NOMO-1 (cell line): ENCODE measurements at regions not wholly inside any gene's neighbourhood (a gene's known extent, or its start where the extent isn't known, plus 50 kb on each side); places are given as distances from the start of the nearest gene placed in this dataset.
"Not testable (repeated sequence)": the region's sequence is repeated elsewhere in the genome, so short reads cannot be mapped to it uniquely, and the experiment has no call there.

Experiments used
- DNase-seq, 2 experiments: peaks; one replicate each; lab custom pipeline; 2025; ENCODE audit not compliant: unreplicated experiment in 2 of 2; lab: John Stamatoyannopoulos, UW

GRCh38 chr10:16231176-16231575, 205.6 kb upstream of the PTER start:
- no peak for DNase-seq

DNA sequence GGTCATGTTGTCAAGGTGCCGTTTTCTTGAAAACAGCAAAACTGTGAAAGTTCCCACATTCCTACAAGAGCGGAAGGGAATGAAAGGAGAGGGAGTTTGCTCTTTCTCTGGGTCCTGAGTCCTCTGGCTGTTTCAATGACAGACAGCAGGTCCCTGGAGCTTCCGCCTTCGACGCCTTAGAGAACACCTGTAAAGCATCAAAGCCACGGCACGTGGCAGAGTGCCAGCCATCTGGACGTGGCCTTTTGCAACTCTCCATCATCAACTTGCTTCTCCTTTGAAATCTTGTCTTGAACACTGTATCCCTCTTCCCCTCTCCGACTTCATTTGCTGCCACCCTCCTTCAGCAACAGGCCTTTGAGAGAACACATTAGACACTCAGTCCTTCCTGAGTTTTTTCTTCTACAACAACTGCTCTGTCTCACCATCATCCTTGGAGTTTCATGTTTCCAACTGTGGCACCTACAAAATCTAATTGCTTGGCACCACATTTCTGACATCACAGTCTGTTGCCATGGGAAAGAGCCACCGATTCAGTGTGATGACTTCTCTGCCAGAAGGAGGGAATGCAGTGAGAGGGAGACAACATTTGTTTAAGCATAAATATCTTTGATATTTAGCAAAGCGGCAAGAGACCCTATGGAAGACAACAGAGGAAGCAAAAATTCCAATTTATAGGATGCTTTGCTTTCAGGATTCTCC, 204.9 kb upstream of the PTER start:
- DNase-seq = no peak

- DNase-seq = no peak
These were observed 204.4 kb upstream of the PTER start for GRCh38 chr10:16232441-16232840.

DNA sequence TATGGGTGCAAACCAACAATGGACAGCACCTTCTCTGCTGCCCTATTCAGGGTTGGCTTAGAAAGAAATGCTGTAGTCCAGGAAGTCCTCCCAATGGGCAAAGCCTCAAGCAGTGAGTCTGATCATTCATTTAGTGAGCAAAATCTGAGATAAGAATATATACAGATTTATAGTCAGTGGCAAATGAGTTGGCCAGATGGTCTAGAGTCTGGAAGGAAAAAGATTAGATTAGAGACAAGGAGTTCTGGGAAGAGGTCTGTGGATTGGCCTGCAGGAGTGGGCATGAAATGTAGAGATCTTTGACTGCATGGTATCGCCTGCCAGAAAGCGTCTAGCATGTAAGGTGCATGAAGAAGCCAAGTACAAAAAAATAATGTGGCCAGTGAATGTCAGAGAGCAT, 201.9 kb upstream of the PTER start:
- DNase-seq = no peak

GRCh38 chr10:16242446-16242845, 194.4 kb upstream of the PTER start:
- DNase-seq = no peak

DNA sequence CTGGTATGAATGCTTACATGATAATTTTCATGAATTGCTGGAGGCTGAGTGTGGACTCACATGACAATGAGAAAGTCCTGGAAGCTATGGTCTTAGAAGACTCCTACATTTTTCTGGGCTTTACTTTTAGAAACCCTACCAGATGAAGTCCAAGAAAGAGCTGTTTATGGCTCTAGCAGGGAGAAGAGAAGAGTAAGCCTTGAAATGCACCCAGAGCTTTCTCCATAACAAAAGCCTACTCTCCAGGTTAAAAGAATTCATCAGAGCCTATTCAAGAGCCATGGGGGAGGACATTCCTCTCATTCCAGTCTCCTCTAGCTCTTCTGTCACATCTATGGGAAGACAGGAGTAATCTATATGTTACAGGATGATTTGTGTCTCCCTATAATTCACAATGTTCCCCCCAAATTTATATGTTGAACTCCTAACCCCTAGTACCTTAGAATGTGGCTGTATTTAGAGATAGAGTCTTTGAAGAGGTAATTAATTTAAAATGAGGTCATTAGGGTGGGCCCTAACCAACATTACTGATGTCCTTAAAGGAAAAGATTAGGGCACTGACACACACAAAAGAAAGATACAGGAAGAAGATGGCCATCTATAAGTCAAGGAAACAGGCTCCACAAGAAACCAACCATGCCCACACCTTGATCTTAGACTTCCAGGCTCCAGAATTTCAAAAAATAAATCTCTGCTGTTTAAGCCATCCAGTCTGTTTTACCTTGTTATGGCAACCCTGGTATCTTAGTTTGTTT, 193.8 kb upstream of the PTER start:
- no peak for DNase-seq

DNA sequence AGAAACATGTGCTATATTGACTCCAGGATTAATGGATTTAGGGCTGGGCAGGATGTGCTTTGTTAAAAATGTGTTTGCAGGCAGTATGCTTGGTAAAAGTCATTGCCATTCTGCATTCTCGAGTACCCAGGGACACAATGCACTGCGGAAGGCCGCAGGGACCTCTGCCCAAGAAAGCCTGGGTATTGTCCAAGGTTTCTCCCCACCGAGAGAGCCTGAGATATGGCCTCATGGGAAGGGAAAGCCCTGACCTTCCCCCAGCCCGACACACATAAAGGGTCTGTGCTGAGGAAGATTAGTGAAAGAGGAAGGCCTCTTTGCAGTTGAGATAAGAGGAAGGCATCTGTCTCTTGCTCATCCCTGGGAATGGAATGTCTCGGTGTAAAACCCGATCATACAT, 186.7 kb upstream of the PTER start:
- not testable (repeated sequence) for DNase-seq

DNA sequence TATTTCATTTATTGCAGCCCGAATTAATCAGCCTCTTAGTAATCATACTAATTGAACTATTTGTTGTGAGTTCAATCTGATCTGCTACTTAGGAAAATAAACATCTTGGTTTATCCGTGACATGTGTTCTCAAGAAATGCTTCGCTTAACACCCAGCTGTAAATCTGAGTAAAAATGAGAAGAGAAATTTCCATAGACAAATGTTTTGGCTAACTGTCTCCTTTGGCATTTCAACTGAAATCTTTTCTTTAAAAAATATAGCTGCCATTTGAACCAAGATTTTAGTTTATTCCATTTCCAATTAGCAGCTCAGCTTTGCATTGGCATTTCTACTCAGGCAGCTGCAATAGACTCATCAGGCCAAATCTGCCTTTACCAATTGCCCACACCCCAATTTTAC, 180.5 kb upstream of the PTER start:
- DNase-seq = no peak

DNA sequence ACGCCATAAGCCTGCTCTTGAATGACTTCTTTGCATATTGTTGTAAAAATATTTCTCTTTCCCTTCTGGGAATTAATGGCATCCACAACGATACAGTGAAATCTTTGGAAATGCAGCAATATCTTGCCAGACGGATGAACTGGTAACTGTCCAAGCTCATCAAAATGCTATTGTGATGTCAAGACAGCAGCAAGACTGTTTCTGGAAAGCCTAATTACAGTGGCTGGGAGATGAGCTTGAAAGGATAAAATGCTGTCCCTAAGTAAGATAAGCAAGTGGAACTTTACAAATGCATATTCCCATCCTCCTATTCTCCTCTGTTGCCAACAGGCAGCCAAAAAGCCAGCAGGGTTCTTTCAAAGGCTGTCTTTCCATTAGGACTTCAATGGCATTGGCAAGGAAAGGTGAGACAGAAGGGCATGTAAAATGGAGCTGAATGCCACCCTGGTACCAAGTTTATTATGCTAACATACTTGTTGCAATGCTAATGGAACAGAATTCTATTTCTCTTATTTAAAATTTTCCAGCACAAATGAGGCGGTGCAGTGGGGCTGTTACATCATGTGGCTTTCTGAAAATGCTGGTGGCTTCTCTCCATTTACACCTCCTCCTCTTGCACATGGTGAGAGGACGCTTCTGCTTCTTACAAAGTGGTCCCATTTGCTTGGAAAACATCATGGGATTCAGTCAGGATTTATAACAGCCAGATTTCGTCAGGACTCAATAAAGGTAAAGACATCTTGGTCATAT, 178.3 kb upstream of the PTER start:
- DNase-seq = no peak

- DNase-seq = no peak
These were observed 177.1 kb upstream of the PTER start for GRCh38 chr10:16259726-16260125.

GRCh38 chr10:16260388-16260787, 176.4 kb upstream of the PTER start:
- no peak for DNase-seq

DNA sequence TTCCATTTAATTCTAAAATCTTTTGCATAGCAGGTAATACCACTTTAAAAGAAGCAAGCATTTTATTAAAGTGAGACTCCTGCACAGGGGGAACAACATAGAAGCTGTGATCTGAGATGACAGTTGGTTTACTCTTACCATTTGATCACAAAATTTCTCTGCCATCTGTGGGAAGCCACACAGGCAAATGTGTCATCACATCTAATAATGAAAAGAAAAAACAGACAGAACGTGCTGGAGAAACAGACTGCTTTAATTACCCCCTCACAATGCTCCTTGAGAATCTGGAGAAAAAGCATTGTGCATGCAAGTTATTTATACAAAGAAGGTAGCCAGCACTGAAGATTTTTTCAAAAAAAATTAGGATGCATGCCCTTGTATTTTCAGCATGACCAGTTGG, 165.2 kb upstream of the PTER start:
- no peak for DNase-seq

DNA sequence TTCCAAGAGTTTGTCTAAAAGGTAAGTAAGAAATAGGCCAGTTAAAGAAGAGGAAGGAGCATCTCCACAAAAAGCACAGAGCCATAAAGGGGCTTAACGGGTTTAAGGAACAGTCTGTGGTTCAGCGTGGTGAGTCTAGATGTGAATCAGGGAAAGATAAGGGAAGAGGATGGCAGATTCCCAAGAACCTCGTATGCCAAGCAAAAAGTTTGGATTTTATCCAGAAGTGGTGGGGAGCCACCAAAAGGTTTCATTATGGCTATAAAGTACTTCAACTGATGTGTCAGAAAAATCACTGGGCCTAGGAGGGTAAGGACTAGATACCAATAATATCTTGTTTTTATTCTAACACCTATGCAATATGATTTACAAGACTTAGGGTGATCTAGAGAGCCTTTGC, 161.9 kb upstream of the PTER start:
- DNase-seq = no peak

DNA sequence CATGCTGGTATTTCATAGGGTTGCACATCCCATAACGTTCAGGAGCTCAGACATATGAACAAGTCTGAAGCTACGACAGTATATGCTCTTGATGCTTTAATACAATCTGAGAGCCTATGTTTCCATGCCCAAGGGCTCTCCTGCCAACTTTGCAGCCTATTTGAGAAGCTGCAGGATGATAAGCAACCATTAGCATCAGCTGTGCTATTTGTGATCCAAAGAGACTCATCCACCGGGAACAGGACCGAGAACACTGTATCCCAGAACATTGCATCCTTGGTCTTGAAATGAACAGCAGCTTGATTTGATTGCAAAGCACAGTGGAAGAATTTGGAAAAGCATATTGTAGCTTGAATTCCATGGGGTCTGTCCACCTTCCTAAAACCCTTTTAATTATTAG, 156.2 kb upstream of the PTER start:
- no peak for DNase-seq

DNA sequence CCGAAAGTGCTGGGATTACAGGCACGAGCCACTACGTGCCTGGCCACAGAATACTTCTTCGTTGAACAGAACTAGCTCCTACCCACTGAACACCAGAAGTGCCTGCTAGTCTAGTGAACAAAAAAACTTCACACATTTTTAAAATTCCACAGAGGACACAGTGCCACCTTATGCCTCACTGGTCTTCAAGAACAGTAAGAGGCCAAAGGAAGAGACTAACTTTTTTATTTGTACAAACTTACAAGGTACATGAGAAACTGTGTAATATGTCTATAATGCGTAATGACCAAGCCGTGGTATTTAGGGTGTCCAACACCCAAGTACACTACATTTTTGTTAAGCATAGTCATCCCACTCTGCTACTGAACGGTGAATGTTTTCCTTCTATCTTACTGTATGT, 144.4 kb upstream of the PTER start:
- DNase-seq = no peak

DNA sequence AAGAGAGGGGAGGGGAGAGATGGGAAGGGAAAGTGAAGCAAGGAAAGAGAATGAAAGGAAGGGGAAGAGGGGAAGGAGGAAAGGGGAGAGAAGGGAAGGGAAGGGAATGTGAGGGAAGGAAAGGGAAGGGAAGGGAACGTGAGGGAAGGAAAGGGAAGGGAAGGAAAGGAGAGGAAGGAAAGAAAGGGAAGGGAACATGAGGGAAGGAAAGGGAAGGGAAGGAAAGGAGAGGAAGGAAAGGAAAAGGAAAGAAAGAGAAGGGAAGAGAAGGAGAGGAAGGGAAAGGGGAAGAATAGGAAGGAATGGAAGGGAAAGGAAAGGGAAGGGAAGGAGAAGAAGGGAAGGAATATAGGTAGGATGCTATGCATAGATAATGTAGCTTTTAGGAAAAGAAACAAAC, 139.7 kb upstream of the PTER start:
- DNase-seq = no peak

DNA sequence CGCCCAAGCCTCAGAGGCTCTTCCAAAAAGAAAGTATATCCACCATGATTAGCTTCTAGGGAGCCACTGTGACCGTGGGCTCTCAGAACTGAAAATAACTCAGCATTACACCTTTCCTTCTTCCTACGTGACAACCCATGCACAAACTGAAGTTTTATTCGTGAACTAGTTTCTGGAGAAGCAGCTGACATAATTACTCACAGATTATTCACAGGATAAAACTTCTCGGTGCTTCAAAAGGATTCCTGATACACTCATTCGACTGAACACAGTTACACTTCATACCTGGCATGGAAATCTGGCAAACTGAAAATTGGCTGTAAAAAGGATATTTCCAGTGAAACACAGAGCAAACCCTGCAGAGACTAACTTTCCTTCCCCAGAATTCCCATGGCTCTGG, 139.2 kb upstream of the PTER start:
- DNase-seq = no peak

DNA sequence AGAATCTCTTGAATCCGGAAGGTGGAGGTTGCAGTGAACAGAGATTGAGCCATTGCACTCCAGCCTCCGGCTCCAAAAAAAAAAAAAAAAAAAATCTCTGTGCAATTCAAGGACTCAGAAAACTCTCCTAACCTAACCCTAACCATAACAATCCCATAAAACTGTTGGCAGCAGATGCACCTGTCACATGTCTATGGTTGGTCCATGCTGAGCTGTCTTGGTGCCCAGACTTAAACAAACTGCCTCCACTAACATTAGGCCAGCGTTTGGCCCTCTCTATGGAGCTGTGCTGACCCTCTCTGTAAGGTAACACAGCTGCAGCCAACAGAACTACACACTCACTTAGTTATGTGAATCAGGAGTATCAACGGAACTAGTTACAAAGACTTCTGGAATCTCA, 132.5 kb upstream of the PTER start:
- DNase-seq = no peak

- DNase-seq = no peak
These were observed 126.4 kb upstream of the PTER start for GRCh38 chr10:16310440-16310839.

DNA sequence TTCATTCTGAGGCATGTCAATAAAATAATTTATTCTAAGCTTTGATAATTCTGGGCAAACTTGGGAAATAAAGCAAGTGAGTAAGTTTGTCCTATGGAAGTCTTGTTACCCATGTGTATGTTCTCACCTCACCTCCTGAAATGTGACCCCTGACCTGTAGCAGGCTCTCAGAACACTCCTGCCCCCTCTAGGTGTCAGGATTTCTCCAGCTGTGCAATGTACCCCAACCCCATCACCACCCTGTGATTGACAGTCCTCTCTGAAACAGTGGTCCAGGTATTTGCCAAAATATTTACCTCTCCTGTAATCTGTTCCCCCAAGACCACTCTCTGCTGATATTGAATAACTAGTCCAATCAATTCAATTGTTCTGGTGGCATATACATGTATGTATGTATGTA, 122.6 kb upstream of the PTER start:
- DNase-seq = no peak

GRCh38 chr10:16316733-16317390, 119.9 kb upstream of the PTER start:
- DNase-seq = no peak
